Parathyroid adenoma (tissue), 2 donors: ENCODE measurements at regions not wholly inside any gene's neighbourhood (a gene's known extent, or its start where the extent isn't known, plus 50 kb on each side); places are given as distances from the start of the nearest gene placed in this dataset.

ENCODE experiments used
- H2AFZ ChIP-seq: fragments of 300-600 bp; sonication (generic); one replicate; pipeline ENCODE4 v1.7.0; 2017; ENCODE audit warnings: antibody characterized with exemption, mild to moderate bottlenecking
- H3K27ac ChIP-seq: fragments of 300-600 bp; sonication (generic); one replicate; pipeline ENCODE4 v1.7.0; 2017
- H3K27me3 ChIP-seq: fragments of 300-600 bp; sonication (generic); one replicate; pipeline ENCODE4 v1.7.0; 2017; ENCODE audit warnings: low read length; ENCODE audit not compliant: control insufficient read depth, insufficient read depth
- H3K36me3 ChIP-seq: fragments of 300-600 bp; sonication (generic); one replicate; pipeline ENCODE4 v1.7.0; 2017; ENCODE audit warnings: low read length; ENCODE audit not compliant: control insufficient read depth, insufficient read depth
- H3K4me1 ChIP-seq: fragments of 300-600 bp; sonication (generic); one replicate; pipeline ENCODE4 v1.7.0; 2017; ENCODE audit warnings: control low read depth
- H3K4me2 ChIP-seq: fragments of 300-600 bp; sonication (generic); one replicate; pipeline ENCODE4 v1.7.0; 2017; ENCODE audit warnings: low read length
- H3K4me3 ChIP-seq: fragments of 300-600 bp; sonication (generic); one replicate; pipeline ENCODE4 v1.7.0; 2017; ENCODE audit warnings: low read depth, low read length
- H3K79me2 ChIP-seq: fragments of 300-600 bp; sonication (generic); one replicate; pipeline ENCODE4 v1.7.0; 2017; ENCODE audit warnings: control low read depth
- H3K9ac ChIP-seq: fragments of 300-600 bp; sonication (generic); one replicate; pipeline ENCODE4 v1.7.0; 2017; ENCODE audit warnings: mild to moderate bottlenecking
- H3K9me3 ChIP-seq: fragments of 300-600 bp; sonication (generic); one replicate; pipeline ENCODE4 v1.7.0; 2017; ENCODE audit warnings: low read length; ENCODE audit not compliant: control insufficient read depth
- TF ChIP-seq, protein P1 (sequence below): fragments of 300-600 bp; sonication (generic); IDR thresholded peaks from one replicate; pipeline ENCODE4 v1.7.0; 2017; ENCODE audit warnings: antibody characterized with exemption, mild to moderate bottlenecking
- donor health status: primary hyperparathyroidism.

DNA sequence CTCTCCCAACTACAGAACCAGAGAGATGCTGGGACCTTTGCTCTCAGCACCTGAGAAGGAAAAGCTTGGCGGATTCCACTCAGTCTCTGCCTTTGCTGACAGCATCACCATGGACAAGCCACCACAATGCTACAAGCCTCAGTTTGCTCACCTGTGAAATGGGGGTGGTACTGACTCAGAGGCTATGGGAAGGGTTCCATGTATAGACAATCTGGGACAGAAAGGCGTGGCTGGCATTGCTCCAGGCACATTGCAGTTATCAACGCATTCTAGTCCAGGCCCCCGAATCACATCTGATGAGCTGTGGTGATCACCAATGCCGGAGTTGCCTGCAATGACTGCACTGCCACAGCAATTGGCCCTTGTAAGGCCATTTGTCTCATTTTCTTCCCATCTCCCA, 72.6 kb downstream of the ISX start:
- TF ChIP-seq, protein P1, sequence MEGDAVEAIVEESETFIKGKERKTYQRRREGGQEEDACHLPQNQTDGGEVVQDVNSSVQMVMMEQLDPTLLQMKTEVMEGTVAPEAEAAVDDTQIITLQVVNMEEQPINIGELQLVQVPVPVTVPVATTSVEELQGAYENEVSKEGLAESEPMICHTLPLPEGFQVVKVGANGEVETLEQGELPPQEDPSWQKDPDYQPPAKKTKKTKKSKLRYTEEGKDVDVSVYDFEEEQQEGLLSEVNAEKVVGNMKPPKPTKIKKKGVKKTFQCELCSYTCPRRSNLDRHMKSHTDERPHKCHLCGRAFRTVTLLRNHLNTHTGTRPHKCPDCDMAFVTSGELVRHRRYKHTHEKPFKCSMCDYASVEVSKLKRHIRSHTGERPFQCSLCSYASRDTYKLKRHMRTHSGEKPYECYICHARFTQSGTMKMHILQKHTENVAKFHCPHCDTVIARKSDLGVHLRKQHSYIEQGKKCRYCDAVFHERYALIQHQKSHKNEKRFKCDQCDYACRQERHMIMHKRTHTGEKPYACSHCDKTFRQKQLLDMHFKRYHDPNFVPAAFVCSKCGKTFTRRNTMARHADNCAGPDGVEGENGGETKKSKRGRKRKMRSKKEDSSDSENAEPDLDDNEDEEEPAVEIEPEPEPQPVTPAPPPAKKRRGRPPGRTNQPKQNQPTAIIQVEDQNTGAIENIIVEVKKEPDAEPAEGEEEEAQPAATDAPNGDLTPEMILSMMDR: no peak
- H3K9me3 ChIP-seq: no peaks in the 10 kb centered on the region
- H3K36me3 ChIP-seq: no peaks in the 10 kb centered on the region

DNA sequence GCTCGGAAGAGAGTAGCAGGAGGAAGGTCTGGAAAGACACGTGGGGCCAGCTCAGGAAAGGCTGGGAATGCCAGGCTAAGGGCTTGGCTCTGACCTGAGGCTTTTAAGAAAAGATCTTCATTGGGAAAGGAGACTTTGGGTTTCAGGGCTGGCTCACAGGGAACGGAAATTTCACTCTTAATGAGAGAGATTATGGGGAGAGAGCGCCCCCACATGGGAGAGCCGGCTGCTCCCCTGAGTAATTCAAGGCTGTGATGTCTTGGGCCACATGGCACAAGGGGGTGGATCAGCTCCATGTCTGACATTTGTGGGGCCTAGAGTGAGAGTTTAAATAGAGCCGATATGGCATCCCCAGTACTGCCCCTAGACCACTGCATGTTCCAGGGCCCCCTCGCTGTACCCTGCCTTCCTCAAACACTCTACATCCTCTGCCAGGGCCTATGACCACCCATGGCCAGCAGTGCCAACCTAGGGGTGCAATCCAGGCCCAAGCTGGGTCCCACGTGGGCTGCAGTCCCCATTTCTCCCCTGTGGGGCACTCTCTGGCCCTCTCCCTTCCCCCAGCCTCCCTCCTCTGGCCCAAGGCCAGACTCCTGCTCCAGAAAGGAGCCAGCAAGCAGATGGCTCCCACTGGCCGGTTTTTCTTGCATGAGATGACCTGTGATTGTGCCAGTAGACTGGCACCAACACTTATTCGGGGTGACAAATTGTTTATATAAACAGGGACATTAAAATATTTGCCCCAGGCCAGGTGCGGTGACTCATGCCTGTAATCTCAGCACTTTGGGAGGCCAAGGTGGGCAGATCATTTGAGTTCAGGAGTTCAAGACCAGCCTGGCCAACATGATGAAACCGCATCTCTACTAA, 75.2 kb downstream of the ISX start:
- Histone ChIP-seq H3K36me3 (no peaks in the 10 kb centered on the region), H3K4me1 (no peaks in the 10 kb centered on the region), H3K4me2 (no peak overlapping the region), H3K9me3 (no peaks in the 10 kb centered on the region), H3K27ac (no peak overlapping the region), H2AFZ (no peak overlapping the region), H3K9ac (no peak overlapping the region), H3K27me3 (no peaks in the 10 kb centered on the region), H3K4me3 (no peak overlapping the region), H3K79me2 (no peaks in the 10 kb centered on the region)
- TF ChIP-seq, protein P1: no peak

More for the DNA sequence above, 72.6 kb downstream of the ISX start:
- Histone ChIP-seq H3K79me2 (no peaks in the 10 kb centered on the region), H2AFZ (no peak overlapping the region), H3K9ac (no peak overlapping the region), H3K4me3 (no peak overlapping the region), H3K4me2 (no peak overlapping the region), H3K4me1 (no peaks in the 10 kb centered on the region), H3K27ac (no peak overlapping the region), H3K27me3 (no peaks in the 10 kb centered on the region)

DNA sequence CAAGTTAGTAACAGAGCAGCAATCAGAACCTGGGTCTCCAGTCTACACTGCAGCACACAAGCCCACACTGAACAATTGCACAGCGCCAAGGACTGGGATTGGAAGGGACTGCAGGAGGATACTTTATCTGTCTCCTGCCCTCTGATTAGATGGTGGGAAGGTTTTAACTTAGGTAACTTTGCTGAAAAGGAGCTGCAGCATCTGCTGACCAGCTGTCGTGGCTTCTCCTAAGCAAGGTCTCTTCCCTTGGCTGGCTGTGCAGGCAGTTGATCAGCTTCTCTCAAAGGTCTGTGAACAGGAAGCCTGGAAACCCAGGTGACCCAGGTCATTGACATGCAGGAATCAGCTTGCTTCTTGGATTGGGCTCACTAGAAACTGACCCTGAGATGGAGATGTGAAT, 82.4 kb downstream of the ISX start:
- Histone ChIP-seq H2AFZ (no peak overlapping the region), H3K27me3 (no peaks in the 10 kb centered on the region)
- TF ChIP-seq, protein P1: no peak

DNA sequence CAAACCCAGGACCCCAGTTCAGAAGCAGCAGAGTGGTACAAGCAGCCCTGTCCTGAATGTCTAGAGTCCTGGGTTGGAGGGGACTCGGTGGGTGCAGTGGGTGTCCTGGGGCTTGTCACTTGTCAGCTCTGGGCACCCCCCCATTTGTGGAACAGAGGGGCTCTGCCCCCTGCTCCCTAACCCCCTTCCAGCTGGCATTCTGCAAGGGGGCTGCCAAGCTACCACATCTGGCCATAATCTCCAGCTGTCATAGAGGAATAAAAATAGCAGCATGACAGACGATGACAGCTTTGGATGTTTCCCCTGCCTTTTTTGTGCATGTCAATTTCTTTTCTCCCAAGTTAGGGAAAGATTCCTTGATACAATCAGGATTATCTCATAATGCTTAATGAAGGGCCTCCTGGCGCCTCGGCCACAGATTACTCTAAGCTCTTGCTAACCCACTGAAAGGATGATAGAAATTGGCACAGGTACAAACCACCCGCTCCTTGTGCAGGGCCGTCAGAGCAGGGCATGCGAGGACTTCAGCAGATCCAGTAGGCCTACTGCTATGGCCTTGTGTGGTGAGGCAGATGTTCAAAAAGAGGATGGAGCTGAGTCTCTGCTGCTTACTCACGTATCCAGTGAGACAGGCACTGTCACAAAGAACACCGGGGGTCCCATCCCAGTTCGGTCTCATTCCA, 83.0 kb downstream of the ISX start:
- H3K9ac ChIP-seq: no peak overlapping the region
- H3K27ac ChIP-seq: no peak overlapping the region
- no peak overlapping the region for H2AFZ ChIP-seq
- H3K36me3 ChIP-seq: no peaks in the 10 kb centered on the region
- no peaks in the 10 kb centered on the region for H3K79me2 ChIP-seq
- H3K27me3 ChIP-seq: no peaks in the 10 kb centered on the region
- TF ChIP-seq, protein P1: no peak
- no peaks in the 10 kb centered on the region for H3K4me1 ChIP-seq
- H3K4me2 ChIP-seq: no peak overlapping the region
- no peak overlapping the region for H3K4me3 ChIP-seq
- H3K9me3 ChIP-seq: no peaks in the 10 kb centered on the region

More for the DNA sequence above, 82.4 kb downstream of the ISX start:
- no peak overlapping the region for H3K9ac ChIP-seq
- H3K9me3 ChIP-seq: no peaks in the 10 kb centered on the region
- no peak overlapping the region for H3K4me2 ChIP-seq
- no peaks in the 10 kb centered on the region for H3K36me3 ChIP-seq
- H3K79me2 ChIP-seq: no peaks in the 10 kb centered on the region
- no peaks in the 10 kb centered on the region for H3K4me1 ChIP-seq
- no peak overlapping the region for H3K27ac ChIP-seq
- H3K4me3 ChIP-seq: no peak overlapping the region
